H54 (cell line): ENCODE measurements at regions not wholly inside any gene's neighbourhood (a gene's known extent, or its start where the extent isn't known, plus 50 kb on each side); places are given as distances from the start of the nearest gene placed in this dataset.

ENCODE experiments used
- DNase-seq: peaks from one replicate; pipeline ENCODE4 v3.0.0; 2011; ENCODE audit warnings: low spot score, mixed read lengths; ENCODE audit not compliant: insufficient read length
- FAIRE-seq: peaks from 3 replicates; lab custom pipeline; 2011; peaks lifted over from hg19 to GRCh38; lab: Jason Lieb, UNC
- POLR2A ChIP-seq: IDR thresholded peaks from 2 replicates; pipeline ENCODE4 v1.6.1; 2011; ENCODE audit warnings: low read depth, mild to moderate bottlenecking, low read length

DNA sequence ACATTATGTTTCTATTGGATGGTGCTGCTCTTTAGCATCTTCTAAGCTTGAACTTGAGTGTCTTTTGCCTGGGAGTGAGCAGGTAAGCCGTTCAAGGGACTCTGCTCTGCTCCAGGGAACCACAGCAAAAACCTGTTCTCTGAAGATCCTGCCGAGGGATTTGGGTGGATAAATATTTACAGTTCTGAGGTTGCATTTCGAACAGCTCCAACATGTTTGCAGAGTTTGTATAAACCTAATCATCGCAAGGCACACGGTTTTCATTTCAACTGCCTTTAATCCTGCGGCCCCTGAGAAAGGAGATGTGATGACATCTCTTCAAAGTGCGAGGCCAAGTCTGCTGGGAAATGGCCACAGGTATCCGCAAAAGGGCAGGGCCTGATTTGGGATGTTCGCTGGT, 293.4 kb downstream of the TFAP2C start:
- TF ChIP-seq POLR2A = no peak
- no peak for FAIRE-seq
- DNase-seq = no peak

GRCh38 chr20:56924292-56925081, 295.4 kb downstream of the TFAP2C start:
- no peak for TF ChIP-seq POLR2A
- DNase-seq (no peak), FAIRE-seq (no peak)

DNA sequence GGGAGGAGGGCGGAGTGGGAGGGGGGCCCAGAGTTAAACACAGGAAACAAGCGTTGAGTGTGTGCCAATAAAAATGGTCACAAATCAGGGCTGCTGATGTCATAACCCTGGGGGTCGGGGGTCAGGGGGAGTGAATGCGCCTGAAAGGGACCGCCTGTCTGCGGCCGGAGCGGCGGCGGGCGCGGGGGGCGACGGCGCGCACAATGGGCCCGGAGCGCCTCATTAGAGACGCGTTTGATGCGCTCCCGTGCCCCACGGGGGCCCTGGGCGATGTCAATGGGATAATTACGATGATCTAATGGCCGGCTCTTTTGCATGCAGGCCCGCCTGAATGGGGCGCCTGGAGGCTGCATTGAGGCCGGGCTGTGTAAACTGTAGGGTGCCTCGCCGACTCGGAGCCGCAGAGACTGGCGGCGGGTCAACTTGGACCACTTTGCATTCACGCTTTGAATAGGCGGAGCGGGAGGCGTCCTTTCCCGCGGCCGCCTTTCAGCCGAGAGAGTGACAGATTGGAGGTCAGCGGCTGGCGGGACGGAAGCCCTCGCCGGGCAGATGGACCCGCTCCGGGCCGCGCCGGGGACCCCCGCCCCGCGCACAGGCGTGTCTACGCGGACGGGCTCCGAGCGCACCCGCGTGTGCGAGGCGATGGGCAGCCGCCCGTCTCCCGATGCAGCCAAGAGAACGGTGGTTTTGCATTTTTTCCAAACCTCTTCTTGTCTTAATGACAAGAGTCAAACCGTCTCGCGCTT, 296.1 kb downstream of the TFAP2C start:
- DNase-seq (no peak), FAIRE-seq (no peak)
- TF ChIP-seq POLR2A = no peak

DNA sequence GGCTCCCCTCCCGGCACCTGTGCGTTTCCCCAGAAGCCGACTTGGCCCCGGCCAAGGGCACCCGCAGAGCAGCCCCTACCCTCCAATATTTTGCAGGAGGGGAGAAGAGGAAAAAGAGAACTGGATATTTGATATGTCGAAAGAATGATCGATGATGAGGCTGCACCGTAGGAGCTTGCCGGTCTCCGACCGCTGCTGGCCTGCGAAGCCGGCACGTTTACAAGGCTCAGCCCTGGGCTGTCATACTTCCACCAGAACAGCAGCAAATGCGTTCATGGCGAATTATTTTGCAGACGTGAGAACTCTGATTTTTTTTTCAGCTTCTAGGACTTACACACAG, 296.7 kb downstream of the TFAP2C start:
- FAIRE-seq (no peak), DNase-seq (no peak)
- no peak for TF ChIP-seq POLR2A

- no peak for FAIRE-seq
- no peak for TF ChIP-seq POLR2A
- no peak for DNase-seq
Measured at GRCh38 chr20:56926501-56926900, 297.4 kb downstream of the TFAP2C start.

GRCh38 chr20:56927127-56927526, 298.0 kb downstream of the TFAP2C start:
- DNase-seq = no peak
- TF ChIP-seq POLR2A = no peak
- FAIRE-seq = no peak

GRCh38 chr20:56928007-56928406, 298.9 kb downstream of the TFAP2C start:
- no peak for FAIRE-seq
- no peak for TF ChIP-seq POLR2A
- no peak for DNase-seq

DNA sequence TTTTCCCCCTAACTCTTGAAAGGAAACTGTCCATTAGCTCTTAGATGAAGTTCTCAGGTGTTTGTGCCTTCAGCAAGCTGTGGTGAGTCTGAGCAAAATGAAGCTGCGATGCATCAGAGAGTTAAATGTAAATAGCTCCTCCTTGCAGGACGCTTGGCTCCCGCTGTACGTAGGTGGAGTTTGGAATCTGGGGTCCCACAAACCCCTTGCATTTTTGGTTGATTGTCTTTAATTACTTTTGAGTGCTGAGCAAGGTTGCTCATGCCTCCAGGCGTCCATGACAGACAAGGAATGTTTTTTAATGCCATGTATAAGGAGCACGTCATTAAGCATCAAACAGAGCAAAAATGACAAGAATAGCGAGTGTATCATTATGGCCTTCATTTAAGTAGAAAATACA, 300.5 kb downstream of the TFAP2C start:
- TF ChIP-seq POLR2A = no peak
- DNase-seq (no peak), FAIRE-seq (no peak)

DNA sequence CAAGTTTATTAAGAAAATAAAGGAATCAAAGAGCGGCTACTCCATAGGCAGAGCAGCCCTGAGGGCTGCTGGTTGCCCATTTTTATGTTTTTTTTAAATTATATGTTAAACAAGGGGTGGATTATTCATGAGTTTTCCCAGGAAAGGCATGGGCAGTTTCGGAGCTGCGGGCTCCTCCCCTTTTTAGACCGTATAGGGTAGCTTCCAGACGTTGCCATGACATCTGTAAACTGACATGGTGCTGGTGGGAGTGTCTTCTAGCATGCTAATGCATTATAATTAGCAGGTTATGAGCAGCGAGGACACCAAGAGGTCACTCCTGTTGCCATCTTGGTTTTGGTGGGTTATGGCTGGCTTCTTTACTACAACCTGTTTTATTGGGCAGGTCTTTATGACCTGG, 301.8 kb downstream of the TFAP2C start:
- DNase-seq (no peak), FAIRE-seq (no peak)
- no peak for TF ChIP-seq POLR2A

- FAIRE-seq = no peak
- DNase-seq = no peak
- no peak for TF ChIP-seq POLR2A
Measured at GRCh38 chr20:56932575-56933330, 303.6 kb downstream of the TFAP2C start.

DNA sequence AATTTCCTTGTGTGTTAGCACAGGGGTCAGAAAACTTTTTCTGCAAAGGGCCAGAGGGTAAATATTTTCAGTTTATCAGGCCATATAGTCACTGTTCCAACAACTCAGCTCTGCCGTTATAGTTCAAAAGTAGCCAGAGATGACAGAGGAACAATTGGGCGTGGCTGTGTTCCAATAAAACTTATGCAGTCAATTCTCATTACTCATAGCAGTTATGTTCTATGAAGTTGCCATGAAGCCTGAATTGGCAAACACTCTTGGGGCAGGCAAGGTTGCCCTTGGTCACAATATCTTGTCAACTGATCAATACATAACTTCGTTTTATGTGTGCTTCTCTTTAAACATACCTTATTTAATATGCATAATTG, 304.2 kb downstream of the TFAP2C start:
- no peak for DNase-seq
- FAIRE-seq = no peak
- no peak for TF ChIP-seq POLR2A

DNA sequence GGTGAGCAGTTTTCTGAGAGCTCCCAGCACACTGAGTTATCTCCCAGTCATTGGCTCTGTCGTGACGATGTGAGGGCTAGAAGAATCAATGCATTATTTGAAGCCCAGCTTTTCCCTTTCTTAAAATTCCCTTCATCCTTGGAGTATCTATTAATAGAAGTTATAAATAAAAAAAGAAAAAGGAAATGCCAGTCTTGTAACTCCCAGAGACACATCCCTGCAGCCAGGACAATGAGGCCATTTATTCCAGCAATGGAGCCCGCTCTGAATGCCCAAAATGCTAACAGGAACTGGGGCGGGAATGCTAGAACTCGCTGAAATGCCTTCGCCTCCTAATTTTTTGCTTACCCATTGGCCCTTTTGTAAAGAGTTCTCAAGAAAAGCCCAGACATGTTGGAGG, 305.8 kb downstream of the TFAP2C start:
- no peak for TF ChIP-seq POLR2A
- FAIRE-seq (no peak), DNase-seq (no peak)

DNA sequence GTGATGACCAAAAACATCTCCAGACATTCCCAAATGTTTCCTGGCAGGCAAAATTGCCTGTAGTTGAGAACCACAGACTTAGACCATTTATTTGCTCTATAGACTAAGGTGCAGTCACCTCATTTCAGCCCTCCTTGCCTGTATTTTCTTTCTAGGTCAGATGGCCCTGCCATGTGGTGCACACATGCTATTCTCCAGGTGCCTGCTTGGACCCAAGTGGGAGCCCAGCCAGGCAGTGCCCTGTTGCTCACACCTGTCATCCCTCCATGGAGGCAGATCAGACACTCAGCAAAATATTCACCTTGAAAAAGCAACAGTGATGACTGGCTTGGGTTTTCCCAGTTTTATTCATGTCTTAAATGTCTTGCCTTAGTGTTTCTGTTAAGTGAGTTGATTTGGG, 311.4 kb downstream of the TFAP2C start:
- FAIRE-seq (no peak), DNase-seq (no peak)
- TF ChIP-seq POLR2A = no peak

DNA sequence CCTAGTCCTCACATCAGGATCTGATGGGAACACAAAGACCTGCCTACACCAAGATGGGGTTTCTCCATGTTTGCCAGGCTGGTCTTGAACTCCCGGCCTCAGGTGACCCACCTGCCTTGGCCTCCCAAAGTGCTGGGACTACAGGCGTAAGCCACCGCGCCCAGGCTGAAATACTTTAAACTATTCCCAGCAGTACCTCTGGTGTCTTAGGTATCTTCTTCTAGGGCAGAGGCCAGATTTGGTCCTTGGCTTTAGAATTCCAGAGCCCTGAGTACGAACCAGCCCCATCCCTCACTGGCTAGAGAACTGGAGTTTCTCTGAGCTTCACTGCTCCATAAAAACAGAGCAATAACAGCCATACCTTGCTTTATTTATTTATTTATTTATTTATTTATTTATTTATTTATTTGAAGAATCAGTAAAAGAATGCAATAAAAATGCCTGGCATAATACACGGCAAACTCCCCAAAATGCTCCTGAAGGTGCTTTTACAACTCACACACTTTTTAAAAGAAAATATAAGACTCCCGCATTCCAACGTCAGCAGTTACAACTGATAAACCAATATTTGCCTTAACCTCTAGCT, 312.1 kb downstream of the TFAP2C start:
- DNase-seq (no peak), FAIRE-seq (no peak)
- TF ChIP-seq POLR2A = no peak
